ENCODE measurements at regions not wholly inside any gene's neighbourhood (a gene's known extent, or its start where the extent isn't known, plus 50 kb on each side); places are given as distances from the start of the nearest gene placed in this dataset.
A peak's percentile ranks its signal among the peaks of the same experiment; 100 is the strongest.

DNA sequence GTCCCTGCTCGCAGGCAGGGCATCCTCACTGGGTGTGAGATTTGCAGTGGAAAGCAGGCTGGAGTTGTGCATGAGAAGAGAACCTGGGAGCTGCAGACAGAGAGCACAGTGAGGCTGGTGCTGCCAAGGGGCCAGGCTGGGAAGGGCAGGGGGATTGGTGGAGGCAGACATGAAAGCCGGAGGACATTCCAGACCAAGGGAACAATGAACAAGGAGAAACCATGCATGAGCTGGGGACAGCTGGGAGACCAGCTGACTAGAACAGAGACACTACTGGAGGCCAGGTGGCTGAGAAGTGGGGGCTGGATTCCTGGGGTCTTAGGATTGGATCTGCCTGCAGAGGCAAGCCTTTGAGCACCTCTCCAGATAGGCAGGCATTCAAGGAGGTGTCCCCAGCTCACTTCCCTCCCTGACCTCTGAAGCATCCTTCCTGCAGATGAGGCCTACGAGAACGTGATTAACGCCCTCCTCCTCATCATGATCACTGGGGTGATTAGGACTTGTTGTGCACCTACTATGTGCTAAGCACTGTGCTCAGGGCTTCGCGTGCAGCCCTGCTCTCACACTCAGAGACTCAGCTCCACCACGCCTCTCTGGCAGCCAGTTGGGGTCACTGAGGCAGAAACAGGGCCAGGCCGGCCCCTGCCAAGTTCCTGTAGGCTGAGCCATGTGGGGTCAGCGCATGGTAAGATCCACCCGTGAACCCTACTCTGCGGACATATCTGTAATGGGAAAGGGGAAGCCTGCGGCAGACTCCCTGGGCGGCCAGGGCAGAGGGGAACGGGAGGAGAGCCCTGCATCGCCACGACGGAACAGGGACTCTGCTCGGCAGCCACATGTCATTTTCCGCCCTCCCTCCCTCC lies 74.8 kb upstream of the SLC66A3 start:
- no peak for ATAC-seq (ENCODE audit: low read depth)
- TF ChIP-seq, protein P1, sequence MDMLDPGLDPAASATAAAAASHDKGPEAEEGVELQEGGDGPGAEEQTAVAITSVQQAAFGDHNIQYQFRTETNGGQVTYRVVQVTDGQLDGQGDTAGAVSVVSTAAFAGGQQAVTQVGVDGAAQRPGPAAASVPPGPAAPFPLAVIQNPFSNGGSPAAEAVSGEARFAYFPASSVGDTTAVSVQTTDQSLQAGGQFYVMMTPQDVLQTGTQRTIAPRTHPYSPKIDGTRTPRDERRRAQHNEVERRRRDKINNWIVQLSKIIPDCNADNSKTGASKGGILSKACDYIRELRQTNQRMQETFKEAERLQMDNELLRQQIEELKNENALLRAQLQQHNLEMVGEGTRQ (IDR thresholded peaks at IDR 0.05; ENCODE audit: low read depth, low read length) = no peak
- TF ChIP-seq MAFK (IDR thresholded peaks at IDR 0.05; ENCODE audit: low read depth, low read length) (no peak), NFE2L2 (IDR thresholded peaks at IDR 0.05; ENCODE audit: low read depth, low read length) (no peak), CHD1 (IDR thresholded peaks at IDR 0.05; ENCODE audit: low read depth, low read length) (no peak), CEBPB (IDR thresholded peaks at IDR 0.05; ENCODE audit: low read depth, low read length) (no peak), RFX5 (IDR thresholded peaks at IDR 0.05; ENCODE audit: low read depth, low read length) (no peak), BHLHE40 (IDR thresholded peaks at IDR 0.05; ENCODE audit: low read depth, low read length) (no peak), RCOR1 (IDR thresholded peaks at IDR 0.05; ENCODE audit: insufficient replicate concordance, low read length) (no peak), POLR2A (IDR thresholded peaks at IDR 0.05; ENCODE audit: low read depth, low read length) (no peak), RAD21 (IDR thresholded peaks at IDR 0.05; ENCODE audit: low read length) (no peak), MXI1 (IDR thresholded peaks at IDR 0.05; ENCODE audit: borderline replicate concordance, low read depth, low read length) (no peak), FOS (IDR thresholded peaks at IDR 0.05; ENCODE audit: low read depth, low read length) (no peak), MAZ (IDR thresholded peaks at IDR 0.05; ENCODE audit: borderline replicate concordance, low read depth, low read length) (no peak)
- TF ChIP-seq, protein P2, sequence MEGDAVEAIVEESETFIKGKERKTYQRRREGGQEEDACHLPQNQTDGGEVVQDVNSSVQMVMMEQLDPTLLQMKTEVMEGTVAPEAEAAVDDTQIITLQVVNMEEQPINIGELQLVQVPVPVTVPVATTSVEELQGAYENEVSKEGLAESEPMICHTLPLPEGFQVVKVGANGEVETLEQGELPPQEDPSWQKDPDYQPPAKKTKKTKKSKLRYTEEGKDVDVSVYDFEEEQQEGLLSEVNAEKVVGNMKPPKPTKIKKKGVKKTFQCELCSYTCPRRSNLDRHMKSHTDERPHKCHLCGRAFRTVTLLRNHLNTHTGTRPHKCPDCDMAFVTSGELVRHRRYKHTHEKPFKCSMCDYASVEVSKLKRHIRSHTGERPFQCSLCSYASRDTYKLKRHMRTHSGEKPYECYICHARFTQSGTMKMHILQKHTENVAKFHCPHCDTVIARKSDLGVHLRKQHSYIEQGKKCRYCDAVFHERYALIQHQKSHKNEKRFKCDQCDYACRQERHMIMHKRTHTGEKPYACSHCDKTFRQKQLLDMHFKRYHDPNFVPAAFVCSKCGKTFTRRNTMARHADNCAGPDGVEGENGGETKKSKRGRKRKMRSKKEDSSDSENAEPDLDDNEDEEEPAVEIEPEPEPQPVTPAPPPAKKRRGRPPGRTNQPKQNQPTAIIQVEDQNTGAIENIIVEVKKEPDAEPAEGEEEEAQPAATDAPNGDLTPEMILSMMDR (conservative IDR thresholded peaks at IDR 0.05; ENCODE audit: low read depth, low read length) = no peak
- TF ChIP-seq, protein P3, sequence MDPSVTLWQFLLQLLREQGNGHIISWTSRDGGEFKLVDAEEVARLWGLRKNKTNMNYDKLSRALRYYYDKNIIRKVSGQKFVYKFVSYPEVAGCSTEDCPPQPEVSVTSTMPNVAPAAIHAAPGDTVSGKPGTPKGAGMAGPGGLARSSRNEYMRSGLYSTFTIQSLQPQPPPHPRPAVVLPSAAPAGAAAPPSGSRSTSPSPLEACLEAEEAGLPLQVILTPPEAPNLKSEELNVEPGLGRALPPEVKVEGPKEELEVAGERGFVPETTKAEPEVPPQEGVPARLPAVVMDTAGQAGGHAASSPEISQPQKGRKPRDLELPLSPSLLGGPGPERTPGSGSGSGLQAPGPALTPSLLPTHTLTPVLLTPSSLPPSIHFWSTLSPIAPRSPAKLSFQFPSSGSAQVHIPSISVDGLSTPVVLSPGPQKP (IDR thresholded peaks at IDR 0.05; ENCODE audit: borderline replicate concordance, low read depth, low read length) = no peak

More for the DNA sequence above, 74.8 kb upstream of the SLC66A3 start:
- 0 out of 2 replicates have a peak overlapping the region, but pooled peaks have one; percentile 3 for H2BK20ac ChIP-seq (ENCODE audit: low read depth, low read length)
- no peak overlapping the region; the same call in 1 of the 2 replicates for H4K91ac ChIP-seq (ENCODE audit: insufficient read depth, low read depth, low read length)
- H2AK5ac ChIP-seq (ENCODE audit: low read depth, low read length) = peak overlapping the region; percentile 64; the same call in 1 of the 2 replicates
- no peak overlapping the region for H2BK120ac ChIP-seq (ENCODE audit: low read depth, low read length)
- no peak overlapping the region for H3K23ac ChIP-seq (ENCODE audit: low read depth, low read length)
- H2BK15ac ChIP-seq (ENCODE audit: low read depth, low read length) = no peak overlapping the region
- no peaks in the 10 kb centered on the region for H4K20me1 ChIP-seq (ENCODE audit: insufficient read depth, low read length)
- no peak for DNase-seq
- no peaks in the 10 kb centered on the region for H3K4me1 ChIP-seq (ENCODE audit: control insufficient read depth, insufficient read depth, low read length)
- dilution Hi-C loops (cut with HindIII; ENCODE audit: low sequenced_read_pairs, unreplicated experiment) (no loop called here), intact Hi-C loops (cut with micrococcal nuclease) (no loop called here), in situ Hi-C loops (cut with MboI; ENCODE audit: low sequenced_read_pairs) (no loop called here)
- no peak overlapping the region for H3K9ac ChIP-seq (ENCODE audit: low read depth, low read length)
- no peak overlapping the region for H3K56ac ChIP-seq (ENCODE audit: extremely low read depth, insufficient read depth, low read length)
- no peak overlapping the region for H4K8ac ChIP-seq (ENCODE audit: low read depth in 2 of 2, low read length in 2 of 2)
- no TSS peak for BruUV-seq (replicated peaks)
- ChIA-PET CTCF (no interaction called here), POLR2A (ENCODE audit: unreplicated experiment) (no interaction called here)
- no peaks in the 10 kb centered on the region for H3K36me3 ChIP-seq (ENCODE audit: control insufficient read depth, insufficient read depth, low read length)
- H3K27ac ChIP-seq (ENCODE audit: insufficient read depth, low read length) = no peak overlapping the region
- no peaks in the 10 kb centered on the region for H3K79me1 ChIP-seq (ENCODE audit: low read depth in 1 of 2, low read length in 2 of 2)
- WGBS, 2 experiments (ENCODE audit: extremely low coverage in 2 of 2, insufficient read length in 1 of 2) = 69% methylated on average over 4 of the region's 20 CpGs; no CpG with 5 or more reads in 1 of the 2 experiments
- H3K27me3 ChIP-seq (ENCODE audit: control insufficient read depth, insufficient read depth, low read length) = no peaks in the 10 kb centered on the region
- H3K9me3 ChIP-seq (ENCODE audit: control insufficient read depth, insufficient read depth, low read length) = no peaks in the 10 kb centered on the region
- no peak overlapping the region for H3K18ac ChIP-seq (ENCODE audit: low read depth, low read length)
- no peak overlapping the region for H3K4me2 ChIP-seq (ENCODE audit: low read depth, low read length)
- H4K5ac ChIP-seq (ENCODE audit: low read depth, low read length) = no peak overlapping the region
- H3K4me3 ChIP-seq (ENCODE audit: insufficient read depth, low read depth, low read length) = no peak overlapping the region
- no peak overlapping the region for H3K4ac ChIP-seq (ENCODE audit: low read depth, low read length)
- no peak overlapping the region for H3K14ac ChIP-seq (replicated peaks; ENCODE audit: low read depth, low read length)
- H2AFZ ChIP-seq (replicated peaks; ENCODE audit: low read length, poor library complexity) = no peak overlapping the region
- no peak overlapping the region for H2BK5ac ChIP-seq (ENCODE audit: low read depth, low read length, poor library complexity, severe bottlenecking)
- H2AK9ac ChIP-seq (replicated peaks; ENCODE audit: low read depth, low read length, poor library complexity) = no peak overlapping the region
- H3K9me1 ChIP-seq (ENCODE audit: insufficient read depth, low read length) = peaks cover 5% of the 10 kb centered on the region; the same call in 1 of the 2 replicates
